Activated B cell treated with CpG ODN at 0.5 μM for 24 hours (primary cell): ENCODE measurements at regions not wholly inside any gene's neighbourhood (a gene's known extent, or its start where the extent isn't known, plus 50 kb on each side); places are given as distances from the start of the nearest gene placed in this dataset.

Experiments used
- ATAC-seq: fragments of 200-7000 bp; cut with Tn5 transposase; one replicate; pipeline ENCODE4 v1.10.0; 2021; ENCODE audit warnings: low read depth, mild to moderate bottlenecking, moderate library complexity
- CTCF ChIA-PET: fragments of 350-600 bp; sonication (Branson Sonifier 250); formaldehyde crosslinking; loops from one replicate; lab custom pipeline; 2021; ENCODE audit warnings: antibody characterized with exemption; lab: Charles Lee
- POLR2A ChIA-PET: fragments of 350-600 bp; sonication (Branson Sonifier 250); formaldehyde crosslinking; loops from one replicate; lab custom pipeline; 2021; ENCODE audit warnings: antibody characterized with exemption; lab: Charles Lee
- DNase-seq: peaks from one replicate; pipeline ENCODE4 v3.0.0; 2022
- H3K27ac Mint-ChIP-seq: one replicate; pipeline ENCODE4 v1.8.0; 2020; ENCODE audit warnings: mixed read lengths
- H3K27me3 Mint-ChIP-seq: one replicate; pipeline ENCODE4 v1.8.0; 2021; ENCODE audit warnings: mixed read lengths
- H3K36me3 Mint-ChIP-seq: one replicate; pipeline ENCODE4 v1.8.0; 2021; ENCODE audit warnings: low read depth, mixed read lengths
- H3K4me1 Mint-ChIP-seq: one replicate; pipeline ENCODE4 v1.8.0; 2021; ENCODE audit warnings: mixed read lengths
- H3K4me3 Mint-ChIP-seq: one replicate; pipeline ENCODE4 v1.8.0; 2020; ENCODE audit warnings: mild to moderate bottlenecking, mixed read lengths
- H3K9me3 Mint-ChIP-seq: one replicate; pipeline ENCODE4 v1.8.0; 2020; ENCODE audit warnings: mixed read lengths
- intact Hi-C: fragments of 100-400 bp; cut with micrococcal nuclease; formaldehyde crosslinking; loops from one replicate; pipeline ENCODE4 v1.15.1; 2024
- TF ChIP-seq, protein P1 (sequence below): fragments of 200-600 bp; IDR thresholded peaks from one replicate; pipeline ENCODE4 v1.8.0; 2022; ENCODE audit warnings: antibody characterized with exemption, mild to moderate bottlenecking

DNA sequence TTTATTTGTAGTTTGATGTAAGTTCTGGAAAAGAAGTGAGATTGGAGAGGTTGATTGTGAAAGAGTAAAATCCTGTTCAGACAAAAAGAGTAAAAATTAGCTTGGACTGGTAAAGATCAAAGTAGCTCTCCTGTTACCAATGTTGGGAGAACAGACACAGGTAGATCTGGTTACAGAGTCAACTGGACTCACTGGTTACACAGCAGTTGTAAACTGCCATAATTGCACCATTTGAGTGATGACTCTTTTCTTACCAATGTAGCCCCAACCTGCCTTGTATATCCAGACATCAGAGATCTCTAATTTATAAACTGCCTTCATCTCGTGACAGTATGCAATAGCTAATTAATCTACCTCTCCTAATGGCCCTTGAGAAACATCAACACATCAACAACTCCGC lies 165.6 kb upstream of the PRSS16 start:
- H3K27me3 Mint-ChIP-seq: peaks cover 43% of the 10 kb centered on the region
- ChIA-PET POLR2A (no interaction called here), CTCF (no interaction called here)
- intact Hi-C loops: no loop called here
- H3K4me1 Mint-ChIP-seq: peaks cover 6% of the 10 kb centered on the region
- H3K4me3 Mint-ChIP-seq: no peak overlapping the region
- H3K9me3 Mint-ChIP-seq: no peaks in the 10 kb centered on the region
- TF ChIP-seq, protein P1, sequence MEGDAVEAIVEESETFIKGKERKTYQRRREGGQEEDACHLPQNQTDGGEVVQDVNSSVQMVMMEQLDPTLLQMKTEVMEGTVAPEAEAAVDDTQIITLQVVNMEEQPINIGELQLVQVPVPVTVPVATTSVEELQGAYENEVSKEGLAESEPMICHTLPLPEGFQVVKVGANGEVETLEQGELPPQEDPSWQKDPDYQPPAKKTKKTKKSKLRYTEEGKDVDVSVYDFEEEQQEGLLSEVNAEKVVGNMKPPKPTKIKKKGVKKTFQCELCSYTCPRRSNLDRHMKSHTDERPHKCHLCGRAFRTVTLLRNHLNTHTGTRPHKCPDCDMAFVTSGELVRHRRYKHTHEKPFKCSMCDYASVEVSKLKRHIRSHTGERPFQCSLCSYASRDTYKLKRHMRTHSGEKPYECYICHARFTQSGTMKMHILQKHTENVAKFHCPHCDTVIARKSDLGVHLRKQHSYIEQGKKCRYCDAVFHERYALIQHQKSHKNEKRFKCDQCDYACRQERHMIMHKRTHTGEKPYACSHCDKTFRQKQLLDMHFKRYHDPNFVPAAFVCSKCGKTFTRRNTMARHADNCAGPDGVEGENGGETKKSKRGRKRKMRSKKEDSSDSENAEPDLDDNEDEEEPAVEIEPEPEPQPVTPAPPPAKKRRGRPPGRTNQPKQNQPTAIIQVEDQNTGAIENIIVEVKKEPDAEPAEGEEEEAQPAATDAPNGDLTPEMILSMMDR: no peak
- no peaks in the 10 kb centered on the region for H3K36me3 Mint-ChIP-seq
- DNase-seq (no peak), ATAC-seq (no peak)
- no peak overlapping the region for H3K27ac Mint-ChIP-seq

DNA sequence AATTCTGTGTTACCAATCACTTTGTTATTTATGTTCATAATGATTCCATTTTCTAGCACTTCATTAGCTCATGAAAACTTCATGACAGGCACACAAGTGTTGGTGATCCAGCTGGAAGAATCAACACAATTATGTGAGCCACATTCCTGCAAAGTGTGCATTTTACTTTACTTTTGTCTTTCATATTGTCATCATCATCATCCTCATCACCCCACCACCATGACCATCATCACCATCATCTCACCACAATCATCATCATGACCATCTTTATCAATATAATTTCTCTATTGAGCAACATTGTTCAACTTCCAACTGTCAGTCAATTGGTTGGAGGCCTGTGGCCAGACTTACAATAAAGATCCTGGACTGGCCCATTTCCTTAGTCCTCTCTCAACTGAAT lies 159.4 kb upstream of the PRSS16 start:
- CTCF ChIA-PET: no interaction called here
- DNase-seq (no peak), ATAC-seq (no peak)
- H3K36me3 Mint-ChIP-seq: no peaks in the 10 kb centered on the region
- H3K4me1 Mint-ChIP-seq: peaks cover 6% of the 10 kb centered on the region
- POLR2A ChIA-PET: no interaction called here
- H3K9me3 Mint-ChIP-seq: no peaks in the 10 kb centered on the region
- H3K4me3 Mint-ChIP-seq: no peak overlapping the region
- H3K27me3 Mint-ChIP-seq: peaks cover 56% of the 10 kb centered on the region
- H3K27ac Mint-ChIP-seq: no peak overlapping the region
- intact Hi-C loops: no loop called here
- TF ChIP-seq, protein P1: no peak

DNA sequence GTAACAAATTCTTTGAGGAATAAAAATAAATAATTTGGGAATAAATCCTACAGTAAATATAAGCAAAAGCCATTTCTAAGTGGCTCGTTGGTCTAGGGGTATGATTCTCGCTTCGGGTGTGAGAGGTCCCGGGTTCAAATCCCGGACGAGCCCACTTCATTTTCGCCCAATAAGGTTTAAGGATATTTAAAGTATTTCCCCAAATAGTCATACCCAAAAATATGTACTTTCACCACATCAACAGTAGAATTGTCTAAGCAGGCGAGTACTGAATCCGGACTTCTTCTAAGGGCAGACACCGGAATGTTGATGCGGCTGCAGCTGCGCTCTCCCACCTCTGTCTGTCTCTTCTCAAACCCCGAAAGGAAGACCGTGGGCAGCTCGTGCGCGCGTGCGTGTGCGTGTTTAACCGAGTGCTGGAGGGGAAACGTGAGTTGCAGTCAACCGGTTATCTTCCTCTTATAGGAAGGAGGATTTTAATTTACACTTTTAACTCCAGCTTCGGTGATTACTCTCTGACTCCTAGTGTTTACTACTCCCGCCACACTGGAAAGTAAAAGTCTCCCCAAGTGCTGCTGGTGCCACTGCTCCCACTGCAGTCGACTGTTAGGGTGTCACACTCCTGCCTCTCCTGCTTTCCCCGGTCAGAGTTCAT lies 155.7 kb upstream of the PRSS16 start:
- DNase-seq: no peak
- ChIA-PET POLR2A (no interaction called here), CTCF (no interaction called here)
- H3K9me3 Mint-ChIP-seq: peaks cover 5% of the 10 kb centered on the region
- TF ChIP-seq, protein P1: no peak
- no peaks in the 10 kb centered on the region for H3K36me3 Mint-ChIP-seq
- intact Hi-C loops: no loop called here
- ATAC-seq: no peak
- H3K27me3 Mint-ChIP-seq: peaks cover 64% of the 10 kb centered on the region
- H3K27ac Mint-ChIP-seq: no peak overlapping the region
- peak overlapping the region; percentile 20 for H3K4me3 Mint-ChIP-seq
- peaks cover 10% of the 10 kb centered on the region for H3K4me1 Mint-ChIP-seq

DNA sequence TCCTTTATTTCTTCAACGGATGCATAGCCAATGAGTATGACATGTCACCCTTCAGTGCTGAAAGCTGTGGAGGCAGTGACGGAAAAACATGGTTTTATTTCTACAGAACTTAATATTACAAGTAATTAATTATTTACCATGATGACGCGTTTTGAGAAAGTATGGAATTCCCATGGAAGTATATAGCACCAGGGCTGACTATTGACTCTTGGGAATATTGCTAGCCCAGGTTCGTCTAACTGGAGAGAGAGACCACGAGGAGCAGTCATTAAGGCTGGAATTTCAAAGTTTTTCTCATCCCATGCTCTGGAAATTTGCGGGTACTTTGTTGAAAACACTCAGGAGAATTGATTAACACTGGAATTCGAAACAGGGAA lies 155.2 kb upstream of the PRSS16 start:
- peaks cover 15% of the 10 kb centered on the region for H3K4me1 Mint-ChIP-seq
- ATAC-seq (no peak), DNase-seq (no peak)
- peaks cover 64% of the 10 kb centered on the region for H3K27me3 Mint-ChIP-seq
- H3K36me3 Mint-ChIP-seq: peaks cover 2% of the 10 kb centered on the region
- ChIA-PET POLR2A (no interaction called here), CTCF (no interaction called here)
- H3K4me3 Mint-ChIP-seq: peak overlapping the region; percentile 20
- H3K27ac Mint-ChIP-seq: no peak overlapping the region
- TF ChIP-seq, protein P1: no peak
- intact Hi-C loops: no loop called here
- peaks cover 5% of the 10 kb centered on the region for H3K9me3 Mint-ChIP-seq

DNA sequence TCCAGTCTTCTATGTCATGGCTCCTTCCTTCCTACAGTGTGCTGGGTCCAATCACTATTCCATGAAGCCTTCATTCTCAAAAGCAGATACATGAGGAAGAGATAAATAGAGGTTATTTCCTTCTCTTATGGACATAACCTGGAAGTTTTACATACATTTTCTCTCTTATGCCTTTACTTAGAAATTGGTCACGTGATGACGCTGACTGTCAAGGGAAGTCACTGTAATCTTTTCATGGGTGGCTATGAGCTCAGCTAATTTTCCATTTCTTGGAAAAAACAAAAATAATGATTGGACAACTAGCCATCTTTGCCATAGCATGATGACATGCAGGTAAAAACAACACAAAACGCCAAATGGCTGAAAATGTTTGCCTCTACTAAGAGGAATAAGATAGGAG lies 151.6 kb upstream of the PRSS16 start:
- intact Hi-C loops: no loop called here
- POLR2A ChIA-PET: no interaction called here
- H3K9me3 Mint-ChIP-seq: peaks cover 5% of the 10 kb centered on the region
- TF ChIP-seq, protein P1: no peak
- H3K36me3 Mint-ChIP-seq: peaks cover 2% of the 10 kb centered on the region
- no peak for ATAC-seq
- no peak for DNase-seq
- H3K4me1 Mint-ChIP-seq: peaks cover 16% of the 10 kb centered on the region
- H3K27ac Mint-ChIP-seq: no peak overlapping the region
- peaks cover 54% of the 10 kb centered on the region for H3K27me3 Mint-ChIP-seq
- CTCF ChIA-PET: no interaction called here
- no peak overlapping the region for H3K4me3 Mint-ChIP-seq
